Prostate gland (tissue), 2 donors: ENCODE measurements at regions not wholly inside any gene's neighbourhood (a gene's known extent, or its start where the extent isn't known, plus 50 kb on each side); places are given as distances from the start of the nearest gene placed in this dataset.

ENCODE experiments used
- CTCF ChIP-seq, 4 experiments: fragments of 200-600 bp in 2 of 4; fragments of 450-650 bp in 2 of 4; sonication (generic) in 2 of 4; IDR thresholded peaks; 1 replicate in 3 of 4; 2 replicates in 1 of 4; pipeline ENCODE4 v1.5.1; 2016 to 2019; ENCODE audit warnings: antibody characterized with exemption in 4 of 4, mild to moderate bottlenecking in 2 of 4, moderate library complexity in 2 of 4
- POLR2A ChIP-seq: fragments of 450-650 bp; IDR thresholded peaks from one replicate; pipeline ENCODE4 v1.6.1; 2016; ENCODE audit warnings: antibody characterized with exemption, mild to moderate bottlenecking

GRCh38 chr7:63093481-63093880, 905.2 kb upstream of the ZNF722 start:
- TF ChIP-seq CTCF (IDR thresholded peaks at IDR 0.05): no peak
- no peak for TF ChIP-seq POLR2A
